ENCODE measurements at regions not wholly inside any gene's neighbourhood (a gene's known extent, or its start where the extent isn't known, plus 50 kb on each side); places are given as distances from the start of the nearest gene placed in this dataset.
"Not testable (repeated sequence)": the region's sequence is repeated elsewhere in the genome, so short reads cannot be mapped to it uniquely, and the experiment has no call there.

DNA sequence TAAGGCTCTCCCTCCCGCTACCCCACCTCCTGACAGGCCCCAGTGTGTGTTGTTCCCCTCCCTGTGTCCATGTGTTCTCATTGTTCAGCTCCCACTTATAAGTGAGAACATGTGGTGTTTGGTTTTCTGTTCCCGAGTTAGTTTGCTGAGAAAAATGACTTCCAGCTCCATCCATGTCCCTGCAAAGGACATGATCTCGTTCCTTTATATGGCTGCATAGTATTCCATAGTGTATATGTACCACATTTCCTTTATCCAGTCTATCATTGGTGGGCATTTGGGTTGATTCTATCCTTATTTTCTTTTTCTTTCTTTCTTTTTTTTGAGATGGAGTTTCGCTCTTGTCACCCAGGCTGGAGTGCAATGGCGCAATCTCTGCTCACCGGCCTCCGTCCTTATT is 57.8 kb upstream of the RASSF3 start:
- H3K36me3 ChIP-seq, H3K27ac ChIP-seq, ATAC-seq, H3K9me3 ChIP-seq, H3K4me1 ChIP-seq, H3K27me3 ChIP-seq, H3K4me3 ChIP-seq, DNase-seq: not testable (repeated sequence)
- intact Hi-C loops (cut with DNase I), result loop anchor here (5.0 kb wide), 1 partner anchor 145 kb away; no protein-coding TSS in a partner anchor

DNA sequence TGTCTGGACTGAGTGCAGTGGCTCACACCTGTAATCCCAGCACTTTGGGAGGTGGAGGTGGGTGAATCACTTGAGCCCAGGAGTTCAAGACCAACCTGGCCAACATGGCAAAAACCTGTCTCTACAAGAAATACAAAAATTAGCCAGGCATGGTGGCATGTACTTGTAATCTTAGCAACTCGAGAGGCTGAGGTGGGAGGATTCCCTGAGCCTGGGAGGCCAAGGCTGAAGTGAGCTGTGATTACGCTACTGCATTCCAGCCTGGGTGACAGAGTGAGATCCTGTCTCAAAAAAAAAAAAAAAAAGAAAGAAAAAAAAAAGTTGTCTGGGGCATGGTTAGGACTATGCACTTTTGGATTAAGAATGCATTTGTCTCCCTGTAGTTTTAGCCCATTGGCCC is 56.6 kb upstream of the RASSF3 start:
- ATAC-seq, H3K36me3 ChIP-seq, H3K9me3 ChIP-seq, H3K4me1 ChIP-seq, H3K4me3 ChIP-seq, H3K27ac ChIP-seq, DNase-seq, H3K27me3 ChIP-seq: not testable (repeated sequence)
- intact Hi-C loops (cut with DNase I), result loop anchor here (5.0 kb wide), 1 partner anchor 144 kb away; no protein-coding TSS in a partner anchor

DNA sequence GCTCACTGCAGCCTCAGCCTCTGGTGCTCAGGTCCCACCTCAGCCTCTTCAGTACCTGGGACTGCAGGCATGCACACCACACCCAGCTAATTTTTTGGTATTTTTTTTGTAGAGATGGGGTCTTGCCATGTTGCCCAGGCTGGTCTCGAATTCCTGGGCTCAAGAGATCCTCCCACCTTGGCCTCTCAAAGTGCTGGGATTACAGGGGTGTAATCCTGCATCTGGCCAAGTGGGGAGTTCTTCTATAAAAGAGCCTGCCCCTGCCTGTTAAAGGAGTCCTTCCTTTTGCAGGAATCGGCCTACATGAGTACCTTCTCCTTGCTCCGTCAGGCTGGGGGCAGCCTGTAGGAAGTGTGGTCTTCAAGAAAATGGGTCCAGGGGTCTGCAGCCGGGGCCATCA is 54.1 kb upstream of the RASSF3 start:
- ATAC-seq (no peak), DNase-seq (no peak)
- Histone ChIP-seq H3K4me3 (no peak overlapping the region), H3K36me3 (no peaks in the 10 kb centered on the region), H3K27me3 (no peaks in the 10 kb centered on the region), H3K4me1 (no peaks in the 10 kb centered on the region), H3K27ac (no peak overlapping the region), H3K9me3 (no peaks in the 10 kb centered on the region)
- TF ChIP-seq, protein P1, sequence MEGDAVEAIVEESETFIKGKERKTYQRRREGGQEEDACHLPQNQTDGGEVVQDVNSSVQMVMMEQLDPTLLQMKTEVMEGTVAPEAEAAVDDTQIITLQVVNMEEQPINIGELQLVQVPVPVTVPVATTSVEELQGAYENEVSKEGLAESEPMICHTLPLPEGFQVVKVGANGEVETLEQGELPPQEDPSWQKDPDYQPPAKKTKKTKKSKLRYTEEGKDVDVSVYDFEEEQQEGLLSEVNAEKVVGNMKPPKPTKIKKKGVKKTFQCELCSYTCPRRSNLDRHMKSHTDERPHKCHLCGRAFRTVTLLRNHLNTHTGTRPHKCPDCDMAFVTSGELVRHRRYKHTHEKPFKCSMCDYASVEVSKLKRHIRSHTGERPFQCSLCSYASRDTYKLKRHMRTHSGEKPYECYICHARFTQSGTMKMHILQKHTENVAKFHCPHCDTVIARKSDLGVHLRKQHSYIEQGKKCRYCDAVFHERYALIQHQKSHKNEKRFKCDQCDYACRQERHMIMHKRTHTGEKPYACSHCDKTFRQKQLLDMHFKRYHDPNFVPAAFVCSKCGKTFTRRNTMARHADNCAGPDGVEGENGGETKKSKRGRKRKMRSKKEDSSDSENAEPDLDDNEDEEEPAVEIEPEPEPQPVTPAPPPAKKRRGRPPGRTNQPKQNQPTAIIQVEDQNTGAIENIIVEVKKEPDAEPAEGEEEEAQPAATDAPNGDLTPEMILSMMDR (IDR thresholded peaks at IDR 0.05), result no peak
- intact Hi-C loops (cut with DNase I), result no loop called here

DNA sequence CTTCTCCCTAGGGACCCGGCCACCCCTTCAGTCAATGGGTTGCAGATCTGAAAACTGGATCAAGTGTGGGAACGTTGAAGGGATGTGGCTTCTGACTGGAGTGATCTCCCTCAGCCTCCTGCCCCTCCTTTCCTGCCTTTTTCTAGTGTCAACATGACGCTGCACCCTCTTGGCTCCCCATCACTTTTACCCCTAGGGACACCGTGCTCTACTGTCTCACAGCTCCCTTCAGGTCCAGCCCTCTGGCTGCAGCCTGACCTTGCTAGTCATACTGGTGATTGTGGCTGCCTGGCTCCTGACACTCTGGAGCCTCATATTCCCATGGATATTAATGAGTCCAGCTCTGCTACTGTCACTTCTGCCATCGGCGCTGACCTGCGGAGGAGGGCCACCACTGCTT is 51.5 kb upstream of the RASSF3 start:
- Histone ChIP-seq H3K27me3 (no peaks in the 10 kb centered on the region), H3K4me1 (no peaks in the 10 kb centered on the region), H3K9me3 (no peaks in the 10 kb centered on the region), H3K36me3 (no peaks in the 10 kb centered on the region), H3K27ac (no peak overlapping the region), H3K4me3 (no peak overlapping the region)
- TF ChIP-seq, protein P1 (IDR thresholded peaks at IDR 0.05), result no peak
- DNase-seq (no peak), ATAC-seq (no peak)
- intact Hi-C loops (cut with DNase I), result no loop called here

DNA sequence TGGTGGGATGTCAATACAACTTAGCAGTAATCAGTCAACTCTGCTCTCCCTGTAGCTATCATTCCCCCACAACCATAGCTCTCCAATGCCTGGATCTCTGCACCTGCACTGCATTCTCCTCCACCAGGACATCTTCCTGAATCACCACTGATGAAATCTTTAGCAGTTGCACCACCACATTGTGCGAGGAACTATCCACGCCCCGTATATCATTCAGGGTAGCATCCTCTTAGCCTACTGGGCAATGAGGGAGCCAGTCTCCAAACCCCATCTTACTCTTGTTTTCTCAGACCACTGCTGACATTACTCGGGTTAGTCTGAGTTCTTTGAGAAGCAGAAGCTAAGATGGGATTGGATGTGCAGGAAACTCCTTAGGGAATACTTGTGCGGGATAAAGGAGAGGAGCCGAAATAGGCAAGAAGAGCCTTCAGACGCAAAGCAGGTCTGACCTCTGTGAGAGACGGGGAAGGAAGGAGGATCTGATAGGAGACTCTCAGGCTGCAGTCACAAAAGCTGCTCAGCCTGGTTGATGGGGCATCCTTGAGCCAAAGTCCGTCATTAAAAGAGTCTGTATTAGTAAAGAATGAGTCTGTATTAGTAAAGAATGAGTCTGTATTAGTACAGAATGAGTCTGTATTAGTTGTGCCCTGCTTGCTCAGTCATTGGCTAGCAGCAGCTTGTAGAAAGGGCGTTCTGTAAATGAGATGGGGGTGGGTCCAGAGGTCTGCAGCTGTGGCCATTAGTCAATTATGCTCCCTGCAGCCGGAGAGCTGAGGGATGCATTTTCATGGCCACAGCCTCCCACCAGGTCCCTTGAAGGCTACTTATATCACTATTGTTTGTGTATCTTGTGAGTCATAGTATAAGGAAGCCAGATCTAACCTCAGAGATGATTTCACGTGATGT is 49.6 kb upstream of the RASSF3 start:
- TF ChIP-seq, protein P1 (IDR thresholded peaks at IDR 0.05), result no peak
- no peaks in the 10 kb centered on the region for H3K9me3 ChIP-seq
- DNase-seq (no peak), ATAC-seq (peak; percentile 45)
- H3K27me3 ChIP-seq, result no peaks in the 10 kb centered on the region
- no peak overlapping the region for H3K4me3 ChIP-seq
- intact Hi-C loops (cut with DNase I), result no loop called here
- H3K4me1 ChIP-seq, result no peaks in the 10 kb centered on the region
- no peaks in the 10 kb centered on the region for H3K36me3 ChIP-seq
- H3K27ac ChIP-seq, result no peak overlapping the region

All from upper lobe of right lung (tissue), 1 donor.